ENCODE measurements at regions not wholly inside any gene's neighbourhood (a gene's known extent, or its start where the extent isn't known, plus 50 kb on each side); places are given as distances from the start of the nearest gene placed in this dataset.

GRCh38 chr7:17429579-17429978 is 131.1 kb downstream of the AHR start:
- no peak for TF ChIP-seq CTCF (IDR thresholded peaks at IDR 0.05)
- no peak for TF ChIP-seq SIN3A (IDR thresholded peaks at IDR 0.05; ENCODE audit: borderline replicate concordance, insufficient read depth, low read depth, low read length)
- TF ChIP-seq POLR2AphosphoS5 (IDR thresholded peaks at IDR 0.05; ENCODE audit: low read depth, low read length), result no peak
- no peak for TF ChIP-seq REST (IDR thresholded peaks at IDR 0.05; ENCODE audit: insufficient read depth in 1 of 2, low read depth in 2 of 2, low read length in 1 of 2)
- TF ChIP-seq TCF7L2 (IDR thresholded peaks at IDR 0.05; ENCODE audit: low read depth, low read length), result no peak
